ENCODE measurements at regions not wholly inside any gene's neighbourhood (a gene's known extent, or its start where the extent isn't known, plus 50 kb on each side); places are given as distances from the start of the nearest gene placed in this dataset.
"Not testable (repeated sequence)": the region's sequence is repeated elsewhere in the genome, so short reads cannot be mapped to it uniquely, and the experiment has no call there.

GRCh38 chr4:160709026-160709425 lies 1454.8 kb downstream of the FSTL5 start:
- no peak for ATAC-seq (ENCODE audit: low read depth in 2 of 2)
- peaks cover 0 to 4% (median 0%) of the 10 kb centered on the region in 7 donors for H3K9me3 Mint-ChIP-seq
- no peak for DNase-seq
- no peak overlapping the region for H3K27ac Mint-ChIP-seq
- H3K27me3 Mint-ChIP-seq: no peaks in the 10 kb centered on the region
- no peaks in the 10 kb centered on the region for H3K4me1 Mint-ChIP-seq
- H3K4me3 Mint-ChIP-seq: no peak overlapping the region
- H3K36me3 Mint-ChIP-seq: no peaks in the 10 kb centered on the region

GRCh38 chr4:160709546-160709945 lies 1454.3 kb downstream of the FSTL5 start:
- DNase-seq (no peak), ATAC-seq (ENCODE audit: low read depth in 2 of 2) (no peak)
- Mint-ChIP-seq H3K4me1 (no peaks in the 10 kb centered on the region), H3K4me3 (no peak overlapping the region), H3K36me3 (no peaks in the 10 kb centered on the region), H3K9me3 (peaks cover 0 to 4% (median 0%) of the 10 kb centered on the region in 7 donors), H3K27me3 (no peaks in the 10 kb centered on the region), H3K27ac (no peak overlapping the region)

- no peak overlapping the region for H3K27ac Mint-ChIP-seq
- H3K4me3 Mint-ChIP-seq: no peak overlapping the region
- H3K36me3 Mint-ChIP-seq: no peaks in the 10 kb centered on the region
- no peak for ATAC-seq (ENCODE audit: low read depth in 2 of 2)
- no peak for DNase-seq
- no peaks in the 10 kb centered on the region for H3K27me3 Mint-ChIP-seq
- H3K4me1 Mint-ChIP-seq: no peaks in the 10 kb centered on the region
- peaks cover 0 to 3% (median 0%) of the 10 kb centered on the region in 7 donors for H3K9me3 Mint-ChIP-seq
These were observed 1447.2 kb downstream of the FSTL5 start for GRCh38 chr4:160716551-160716950.

GRCh38 chr4:160717848-160718247 lies 1446.0 kb downstream of the FSTL5 start:
- DNase-seq: no peak
- H3K9me3 Mint-ChIP-seq: peaks cover 0 to 3% (median 0%) of the 10 kb centered on the region in 7 donors
- no peak for ATAC-seq (ENCODE audit: low read depth in 2 of 2)
- H3K27ac Mint-ChIP-seq: no peak overlapping the region
- H3K4me3 Mint-ChIP-seq: no peak overlapping the region
- no peaks in the 10 kb centered on the region for H3K4me1 Mint-ChIP-seq
- no peaks in the 10 kb centered on the region for H3K27me3 Mint-ChIP-seq
- no peaks in the 10 kb centered on the region for H3K36me3 Mint-ChIP-seq

GRCh38 chr4:160724063-160724462 lies 1439.7 kb downstream of the FSTL5 start:
- H3K4me1 Mint-ChIP-seq: no peaks in the 10 kb centered on the region
- DNase-seq: no peak
- H3K36me3 Mint-ChIP-seq: no peaks in the 10 kb centered on the region
- H3K27ac Mint-ChIP-seq: no peak overlapping the region
- no peaks in the 10 kb centered on the region for H3K27me3 Mint-ChIP-seq
- ATAC-seq (ENCODE audit: low read depth in 2 of 2): no peak
- H3K9me3 Mint-ChIP-seq: peaks cover 0 to 2% (median 0%) of the 10 kb centered on the region in 7 donors
- H3K4me3 Mint-ChIP-seq: no peak overlapping the region

- DNase-seq (no peak), ATAC-seq (ENCODE audit: low read depth in 2 of 2) (no peak)
- no peaks in the 10 kb centered on the region for H3K27me3 Mint-ChIP-seq
- peaks cover 4 to 18% (median 10%) of the 10 kb centered on the region in 7 donors for H3K9me3 Mint-ChIP-seq
- H3K4me1 Mint-ChIP-seq: no peaks in the 10 kb centered on the region
- H3K27ac Mint-ChIP-seq: no peak overlapping the region
- H3K4me3 Mint-ChIP-seq: no peak overlapping the region
- no peaks in the 10 kb centered on the region for H3K36me3 Mint-ChIP-seq
These were observed 1418.7 kb downstream of the FSTL5 start for GRCh38 chr4:160745126-160745525.

- not testable (repeated sequence) for H3K27me3 Mint-ChIP-seq; H3K36me3 Mint-ChIP-seq; ATAC-seq (ENCODE audit: low read depth in 2 of 2); H3K27ac Mint-ChIP-seq; DNase-seq; H3K4me1 Mint-ChIP-seq; H3K4me3 Mint-ChIP-seq
- peaks cover 6 to 25% (median 9%) of the 10 kb centered on the region in 7 donors for H3K9me3 Mint-ChIP-seq
These were observed 1417.2 kb downstream of the FSTL5 start for GRCh38 chr4:160746585-160746984.

- Mint-ChIP-seq H3K4me1 (no peaks in the 10 kb centered on the region), H3K27me3 (no peaks in the 10 kb centered on the region), H3K9me3 (peaks cover 0 to 1% (median 0%) of the 10 kb centered on the region in 7 donors), H3K36me3 (no peaks in the 10 kb centered on the region), H3K4me3 (no peak overlapping the region), H3K27ac (no peak overlapping the region)
- no peak for DNase-seq
- ATAC-seq (ENCODE audit: low read depth in 2 of 2): no peak
These were observed 1391.1 kb downstream of the FSTL5 start for GRCh38 chr4:160772668-160773067.

GRCh38 chr4:160795216-160795615 lies 1368.6 kb downstream of the FSTL5 start:
- ATAC-seq (ENCODE audit: low read depth in 2 of 2) (no peak), DNase-seq (no peak)
- H3K4me1 Mint-ChIP-seq: no peaks in the 10 kb centered on the region
- peaks cover 4 to 26% (median 12%) of the 10 kb centered on the region in 7 donors for H3K9me3 Mint-ChIP-seq
- H3K27me3 Mint-ChIP-seq: no peaks in the 10 kb centered on the region
- no peak overlapping the region for H3K4me3 Mint-ChIP-seq
- no peaks in the 10 kb centered on the region for H3K36me3 Mint-ChIP-seq
- no peak overlapping the region for H3K27ac Mint-ChIP-seq

- no peak for DNase-seq
- no peak overlapping the region for H3K27ac Mint-ChIP-seq
- peaks cover 0 to 6% (median 2%) of the 10 kb centered on the region in 7 donors for H3K9me3 Mint-ChIP-seq
- H3K4me3 Mint-ChIP-seq: no peak overlapping the region
- H3K4me1 Mint-ChIP-seq: no peaks in the 10 kb centered on the region
- H3K36me3 Mint-ChIP-seq: no peaks in the 10 kb centered on the region
- H3K27me3 Mint-ChIP-seq: no peaks in the 10 kb centered on the region
- no peak for ATAC-seq (ENCODE audit: low read depth in 2 of 2)
These were observed 1355.6 kb downstream of the FSTL5 start for GRCh38 chr4:160808174-160808573.

GRCh38 chr4:160809576-160809975 lies 1354.2 kb downstream of the FSTL5 start:
- Mint-ChIP-seq H3K4me1 (no peaks in the 10 kb centered on the region), H3K27ac (no peak overlapping the region), H3K36me3 (no peaks in the 10 kb centered on the region), H3K9me3 (peaks cover 0 to 6% (median 2%) of the 10 kb centered on the region in 7 donors), H3K27me3 (no peaks in the 10 kb centered on the region), H3K4me3 (no peak overlapping the region)
- no peak for ATAC-seq (ENCODE audit: low read depth in 2 of 2)
- no peak for DNase-seq

GRCh38 chr4:160810424-160810823 lies 1353.4 kb downstream of the FSTL5 start:
- Mint-ChIP-seq H3K4me1 (no peaks in the 10 kb centered on the region), H3K9me3 (peaks cover 0 to 6% (median 2%) of the 10 kb centered on the region in 7 donors), H3K27ac (no peak overlapping the region), H3K36me3 (no peaks in the 10 kb centered on the region), H3K4me3 (no peak overlapping the region), H3K27me3 (no peaks in the 10 kb centered on the region)
- DNase-seq (no peak), ATAC-seq (ENCODE audit: low read depth in 2 of 2) (no peak)

GRCh38 chr4:160810941-160811340 lies 1352.9 kb downstream of the FSTL5 start:
- H3K4me3 Mint-ChIP-seq: no peak overlapping the region
- no peak for ATAC-seq (ENCODE audit: low read depth in 2 of 2)
- H3K27me3 Mint-ChIP-seq: no peaks in the 10 kb centered on the region
- no peak overlapping the region for H3K27ac Mint-ChIP-seq
- H3K9me3 Mint-ChIP-seq: peaks cover 0 to 6% (median 2%) of the 10 kb centered on the region in 7 donors
- H3K4me1 Mint-ChIP-seq: no peaks in the 10 kb centered on the region
- no peaks in the 10 kb centered on the region for H3K36me3 Mint-ChIP-seq
- no peak for DNase-seq

GRCh38 chr4:160811956-160812355 lies 1351.8 kb downstream of the FSTL5 start:
- H3K9me3 Mint-ChIP-seq: peaks cover 0 to 6% (median 0%) of the 10 kb centered on the region in 7 donors
- H3K4me1 Mint-ChIP-seq: no peaks in the 10 kb centered on the region
- H3K27ac Mint-ChIP-seq: no peak overlapping the region
- H3K4me3 Mint-ChIP-seq: no peak overlapping the region
- no peak for ATAC-seq (ENCODE audit: low read depth in 2 of 2)
- no peaks in the 10 kb centered on the region for H3K36me3 Mint-ChIP-seq
- no peaks in the 10 kb centered on the region for H3K27me3 Mint-ChIP-seq
- no peak for DNase-seq

- H3K9me3 Mint-ChIP-seq: peaks cover 0 to 4% (median 0%) of the 10 kb centered on the region in 7 donors
These were observed 1349.1 kb downstream of the FSTL5 start for GRCh38 chr4:160814726-160815125.

More at GRCh38 chr4:160814726-160815125, 1349.1 kb downstream of the FSTL5 start:
- Mint-ChIP-seq H3K27ac (no peak overlapping the region), H3K27me3 (no peaks in the 10 kb centered on the region), H3K4me3 (no peak overlapping the region), H3K36me3 (no peaks in the 10 kb centered on the region), H3K4me1 (no peaks in the 10 kb centered on the region)
- ATAC-seq (ENCODE audit: low read depth in 2 of 2): no peak
- DNase-seq: no peak
